GM18870 (cell line): ENCODE measurements at regions not wholly inside any gene's neighbourhood (a gene's known extent, or its start where the extent isn't known, plus 50 kb on each side); places are given as distances from the start of the nearest gene placed in this dataset.
A peak's percentile ranks its signal among the peaks of the same experiment; 100 is the strongest.
"Not testable (repeated sequence)": the region's sequence is repeated elsewhere in the genome, so short reads cannot be mapped to it uniquely, and the experiment has no call there.

ENCODE experiments used
- ATAC-seq: cut with Tn5 transposase; IDR thresholded peaks from one replicate; pipeline ENCODE4 v1.9.1; 2021; ENCODE audit warnings: moderate library complexity; ENCODE audit not compliant: unreplicated experiment

DNA sequence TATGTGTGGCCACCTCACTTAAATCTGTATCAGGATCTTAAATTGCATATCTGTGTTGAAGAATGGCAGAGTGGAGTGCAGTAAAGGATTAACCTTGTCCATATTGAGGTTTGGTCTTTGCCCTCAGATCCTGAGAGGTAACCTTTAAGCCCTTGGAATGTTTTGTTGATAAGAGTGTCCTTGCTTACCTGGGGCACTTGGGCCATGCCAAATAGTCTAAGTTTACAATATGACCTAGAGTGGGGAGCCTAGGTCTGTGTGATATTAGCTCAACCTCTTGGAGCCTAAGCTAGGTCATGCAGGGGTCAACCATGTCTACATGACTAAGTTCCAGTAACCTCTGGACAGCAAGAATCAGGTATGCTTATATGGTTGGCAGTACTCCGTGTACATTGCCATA lies 792.5 kb downstream of the DIAPH3 start:
- ATAC-seq = no peak

DNA sequence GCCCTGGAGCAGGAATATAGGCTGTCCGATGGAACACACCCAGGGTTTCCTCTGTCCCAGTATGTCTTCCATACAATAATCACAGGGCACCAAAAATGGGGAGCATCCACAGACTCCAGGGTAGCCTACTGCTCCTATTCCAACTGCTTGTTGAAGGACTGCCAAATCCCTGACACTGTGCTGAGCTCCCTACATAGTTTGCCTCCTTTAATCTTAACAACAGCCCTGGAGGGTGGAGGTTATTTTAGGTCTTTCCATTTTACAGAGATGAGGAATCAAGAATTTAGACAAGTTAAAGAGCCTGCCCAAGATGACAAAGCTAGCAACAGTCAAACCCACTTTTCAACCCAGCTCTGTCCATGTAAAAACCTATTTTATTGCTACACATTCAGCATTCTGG lies 790.4 kb downstream of the DIAPH3 start:
- ATAC-seq = no peak

DNA sequence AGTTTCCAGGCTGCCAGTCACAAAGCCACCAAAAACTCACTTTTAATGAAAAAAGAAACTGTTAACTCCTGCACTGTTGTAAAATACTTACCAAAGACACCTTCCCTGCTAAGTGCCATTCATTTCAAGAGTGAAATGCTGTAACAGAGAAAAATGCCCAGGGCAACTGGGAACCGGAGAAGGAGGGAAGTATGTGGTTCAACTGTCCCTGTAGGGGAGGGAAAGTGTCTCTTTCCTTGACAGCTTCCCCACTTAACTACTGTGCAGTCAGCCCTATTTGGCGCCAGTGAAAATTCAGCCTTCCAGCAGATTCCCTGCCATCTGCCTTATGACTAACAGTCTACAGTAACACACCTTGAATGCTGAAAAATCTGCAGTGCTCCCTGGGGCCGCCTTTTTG lies 789.0 kb downstream of the DIAPH3 start:
- ATAC-seq = no peak

DNA sequence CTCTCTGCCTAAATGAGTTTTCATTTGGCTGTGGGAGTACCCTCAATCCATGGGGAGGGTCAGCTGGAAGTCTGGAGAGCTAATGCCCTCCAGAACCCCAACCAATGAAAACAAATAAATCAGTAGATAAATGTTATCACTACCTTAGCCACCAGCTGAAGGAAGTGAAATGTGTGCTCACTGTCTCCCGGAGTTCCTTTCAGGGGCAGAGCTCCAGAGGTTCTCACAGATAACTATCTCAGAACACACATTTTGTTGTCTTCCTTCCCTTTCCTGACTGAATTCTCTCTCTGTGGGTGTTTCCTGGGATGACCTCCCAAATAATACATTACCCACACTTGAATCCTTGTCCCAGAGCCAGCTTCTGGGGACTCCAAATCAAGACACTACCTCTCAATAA lies 779.6 kb downstream of the DIAPH3 start:
- no peak for ATAC-seq

DNA sequence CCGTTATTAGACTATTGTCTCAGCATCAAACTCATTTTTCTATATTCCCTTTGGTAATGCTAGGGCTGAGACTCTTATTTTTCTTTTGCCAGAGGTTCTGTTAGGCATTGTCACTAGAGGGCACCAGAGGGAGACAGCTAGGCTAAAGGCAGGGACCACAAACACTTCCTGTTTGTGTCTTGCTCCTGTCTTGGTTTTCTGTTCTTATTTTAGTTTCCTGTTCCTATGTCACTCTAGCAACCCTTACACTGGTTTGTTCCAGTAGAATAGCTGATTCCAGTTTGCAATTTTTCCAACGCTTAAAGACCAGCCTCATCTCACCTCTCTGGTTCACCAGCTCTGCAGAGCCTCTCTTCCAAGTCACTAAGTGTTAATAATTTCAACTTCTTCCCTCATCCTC lies 772.0 kb downstream of the DIAPH3 start:
- peak; percentile 99 for ATAC-seq

DNA sequence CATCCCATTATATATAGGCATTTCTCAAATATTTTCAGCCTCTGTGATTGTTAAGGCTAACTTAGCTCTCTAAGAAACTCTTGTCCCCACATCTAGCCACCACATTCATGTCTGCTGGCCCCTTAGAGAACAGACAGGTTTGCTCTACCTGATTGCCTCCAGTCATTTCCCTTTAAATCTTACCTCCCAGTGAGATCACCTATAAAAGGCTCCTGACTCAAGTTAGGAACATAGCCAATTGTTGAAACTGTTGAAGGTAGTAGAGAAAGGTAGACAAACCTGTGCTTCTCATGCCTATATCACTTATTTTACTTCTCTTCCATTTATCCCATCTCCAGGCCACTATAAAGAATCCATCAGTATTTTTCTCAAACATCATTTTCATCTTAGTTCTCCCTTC lies 771.4 kb downstream of the DIAPH3 start:
- no peak for ATAC-seq

DNA sequence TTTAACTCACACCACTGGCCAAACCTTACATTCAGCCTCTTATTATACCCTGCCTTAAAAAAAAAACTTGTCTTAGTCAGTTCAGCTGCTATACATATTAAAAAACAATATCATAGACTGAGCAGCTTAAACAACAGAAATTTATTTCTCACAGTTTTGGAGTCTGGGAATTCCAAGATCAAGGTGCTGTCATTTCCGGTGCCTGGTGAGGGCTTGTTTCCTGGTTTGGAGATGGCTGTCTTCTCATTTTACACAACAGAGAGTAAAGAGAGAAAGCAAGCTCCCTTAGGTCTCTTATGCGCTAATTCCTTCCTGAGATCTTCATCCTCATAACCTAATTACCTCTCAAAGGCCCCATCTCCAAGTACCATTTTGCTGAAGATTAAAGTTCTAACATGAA lies 769.2 kb downstream of the DIAPH3 start:
- no peak for ATAC-seq

DNA sequence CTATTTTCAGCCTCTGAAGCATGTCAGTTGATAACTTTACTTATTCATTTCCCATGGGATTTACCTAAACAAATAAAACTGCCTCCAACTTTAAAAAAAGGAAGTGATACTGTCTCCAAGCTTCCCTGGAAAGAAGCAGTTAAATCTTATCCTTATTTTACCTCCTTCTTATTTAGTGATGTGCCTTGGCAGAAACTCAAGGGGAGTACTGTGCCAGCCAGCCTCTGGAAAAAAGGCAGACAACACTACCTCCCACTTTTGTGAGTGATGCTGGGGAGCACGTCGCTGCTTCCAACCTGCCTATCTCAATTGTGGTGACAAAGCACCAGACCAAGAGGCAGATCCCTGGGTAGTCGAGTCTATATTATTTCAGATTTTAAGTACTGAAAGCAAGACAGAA lies 765.6 kb downstream of the DIAPH3 start:
- ATAC-seq = no peak

DNA sequence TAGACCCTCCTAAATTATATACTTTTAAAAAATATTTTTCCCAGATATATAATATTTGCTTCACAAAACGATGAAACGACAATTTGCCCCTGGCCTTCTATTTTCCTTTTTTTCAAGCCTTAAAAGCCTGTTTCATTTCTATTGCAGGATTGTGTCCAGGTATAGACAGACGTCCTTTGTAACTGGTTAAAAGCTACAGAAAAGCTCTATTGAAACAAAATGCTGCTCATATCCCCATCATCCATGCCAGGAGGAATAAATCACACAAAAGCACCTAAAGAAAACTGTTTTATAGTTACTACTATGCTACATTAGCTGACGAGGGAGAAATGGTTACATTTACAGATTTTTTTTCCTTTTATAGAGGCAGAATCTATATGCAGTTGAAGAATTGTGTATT lies 765.1 kb downstream of the DIAPH3 start:
- no peak for ATAC-seq

DNA sequence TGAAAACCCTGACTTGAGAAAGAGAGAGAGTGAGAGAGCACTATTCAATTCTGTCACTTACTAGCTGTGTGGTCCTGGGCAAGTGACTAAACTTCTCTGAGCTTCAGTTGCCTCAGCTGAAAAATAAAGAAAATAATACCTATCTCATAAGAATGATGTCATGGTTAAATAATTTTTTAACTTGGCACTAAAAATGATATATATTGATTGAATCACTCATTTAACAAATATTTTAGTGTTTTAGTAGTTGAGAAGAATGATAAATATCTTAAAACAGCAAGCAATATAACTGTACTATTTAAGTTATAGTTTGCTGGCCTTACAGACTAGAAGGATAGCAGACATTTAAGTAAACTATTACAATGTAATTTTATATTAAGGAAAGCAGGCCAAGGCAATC lies 764.2 kb downstream of the DIAPH3 start:
- no peak for ATAC-seq

DNA sequence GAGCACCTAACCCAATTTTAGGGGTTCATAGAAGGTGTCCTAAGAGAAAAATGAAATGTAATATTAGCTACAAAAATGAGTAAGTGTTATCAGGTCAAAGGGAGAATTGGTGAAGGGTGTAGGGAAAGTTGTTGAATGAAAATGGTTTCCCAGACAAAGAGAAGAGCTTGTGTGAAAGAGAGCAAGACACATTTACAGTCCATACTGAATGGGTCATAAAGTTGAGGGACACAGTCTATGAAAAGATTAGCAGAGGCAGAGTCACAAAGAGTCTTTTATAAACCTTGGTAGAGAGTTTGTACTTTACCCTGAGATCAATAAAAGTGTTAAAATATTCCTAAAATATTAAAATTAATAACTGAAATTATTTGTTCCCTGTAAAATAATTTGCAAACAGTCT lies 759.4 kb downstream of the DIAPH3 start:
- no peak for ATAC-seq

DNA sequence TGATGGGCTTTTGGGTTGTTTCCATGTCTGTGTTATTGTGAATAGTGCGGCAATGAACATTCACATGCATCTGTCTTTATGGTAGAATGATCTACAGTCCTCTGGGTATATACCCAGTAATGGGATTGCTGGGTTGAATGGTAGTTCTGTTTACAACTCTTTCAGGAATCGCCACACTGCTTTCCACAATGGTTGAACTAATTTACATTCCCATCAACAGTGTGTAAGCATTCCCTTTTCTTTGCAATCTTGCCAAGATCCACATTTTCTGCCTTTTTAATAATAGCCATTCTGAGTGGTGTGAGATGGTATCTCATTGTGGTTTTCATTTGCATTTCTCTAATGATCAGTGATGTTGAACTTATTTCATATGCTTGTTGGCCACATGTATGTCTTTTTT lies 756.5 kb downstream of the DIAPH3 start:
- ATAC-seq = not testable (repeated sequence)

DNA sequence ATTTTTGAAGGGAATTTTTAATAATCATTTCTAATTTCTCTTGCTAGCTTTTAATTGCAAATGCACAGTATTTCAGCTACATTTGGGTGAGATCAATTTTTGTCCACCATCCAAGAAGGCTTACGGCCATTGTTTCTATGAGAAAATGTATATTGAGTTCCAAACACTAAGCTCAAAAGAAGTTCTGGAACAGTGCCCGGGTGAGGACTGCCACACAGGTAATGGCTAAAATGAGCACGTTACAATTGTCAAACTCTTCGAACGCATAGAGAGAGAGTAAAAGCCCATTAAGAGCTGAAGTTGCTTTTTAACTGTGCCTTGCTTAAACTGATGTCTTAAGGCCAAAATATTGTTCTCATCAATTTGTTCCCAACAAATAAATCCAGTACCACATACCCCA lies 755.0 kb downstream of the DIAPH3 start:
- no peak for ATAC-seq

DNA sequence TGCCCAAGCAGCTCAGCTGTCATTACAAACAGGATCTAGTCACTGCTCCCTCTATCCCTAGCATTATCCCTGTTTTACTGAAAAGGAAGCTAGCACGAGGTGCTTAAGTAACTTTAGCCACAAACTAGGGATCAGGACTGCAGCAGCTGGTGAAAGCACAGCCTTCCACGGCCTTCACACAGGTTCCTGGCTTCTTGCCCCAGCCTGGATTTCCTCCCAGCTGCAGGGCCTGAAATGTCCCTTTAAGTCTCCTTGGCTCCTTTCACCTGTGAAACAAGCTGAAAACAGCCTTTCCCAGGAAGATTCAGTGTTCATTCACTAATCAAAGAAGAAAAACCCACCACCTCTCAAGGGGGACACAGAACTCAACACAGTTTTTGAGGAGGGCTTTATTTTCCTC lies 754.5 kb downstream of the DIAPH3 start:
- ATAC-seq = no peak

DNA sequence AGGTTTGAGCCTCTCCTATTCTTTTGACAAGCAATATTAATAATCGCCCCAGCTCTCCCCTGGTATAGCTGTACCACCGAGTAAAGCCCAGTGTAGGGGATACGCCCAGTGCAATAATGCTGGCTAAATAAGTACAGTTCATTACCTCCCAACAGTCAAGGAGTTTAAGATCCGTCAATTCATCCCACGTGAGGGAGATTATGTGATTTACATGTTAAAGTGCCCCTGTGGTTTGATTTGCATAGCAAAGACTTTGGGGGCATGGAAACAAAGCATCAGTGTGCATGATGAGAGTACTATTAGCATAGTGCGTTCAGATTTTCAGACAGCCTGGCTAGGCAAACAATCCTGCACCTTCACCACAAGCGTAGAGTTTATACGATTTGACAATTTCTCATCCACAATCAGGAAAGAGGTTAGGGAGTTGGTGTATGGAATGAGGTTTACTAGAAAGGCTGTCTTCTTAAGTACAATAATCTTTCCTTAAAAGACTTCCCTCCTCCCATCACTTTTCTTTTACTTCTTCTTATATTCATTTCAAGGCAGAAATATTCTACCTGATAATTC lies 754.0 kb downstream of the DIAPH3 start:
- no peak for ATAC-seq

DNA sequence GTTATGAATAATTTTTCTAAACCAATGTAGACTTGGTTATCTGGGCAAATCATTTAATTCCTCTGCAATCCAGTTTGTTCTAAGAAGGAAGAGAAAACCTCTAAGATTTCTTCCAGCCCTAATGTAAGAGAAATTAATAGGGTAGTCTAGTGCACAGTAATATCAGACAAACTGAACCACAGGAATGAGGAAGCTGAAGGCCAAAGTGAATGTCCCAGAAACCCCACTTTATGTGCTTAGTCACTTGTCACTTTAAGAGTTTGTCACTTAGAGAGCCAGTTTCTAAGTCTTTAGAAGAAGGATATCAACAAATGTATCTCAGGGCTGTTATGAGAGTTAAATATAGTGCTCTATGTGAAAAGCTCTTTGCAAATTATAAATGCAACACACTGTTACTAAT lies 750.6 kb downstream of the DIAPH3 start:
- peak; percentile 93 for ATAC-seq

DNA sequence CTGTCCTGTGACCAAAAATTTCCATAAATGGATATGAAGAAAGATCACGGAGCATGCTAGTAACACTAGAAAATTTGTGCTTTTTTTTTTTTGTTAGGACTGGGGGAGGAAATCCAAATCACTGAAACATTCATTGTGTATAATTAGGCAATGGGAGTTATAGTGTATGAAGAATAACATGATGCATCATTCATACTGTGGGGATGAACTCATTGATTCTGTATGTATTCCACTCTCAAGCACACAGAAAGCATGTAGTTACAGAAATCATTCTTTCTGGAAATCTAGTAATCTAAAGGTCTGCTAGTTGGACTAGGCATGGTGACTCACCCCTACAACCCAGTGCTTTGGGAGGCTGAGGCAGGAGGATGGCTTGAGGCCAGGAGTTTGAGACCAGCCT lies 749.7 kb downstream of the DIAPH3 start:
- ATAC-seq = no peak

DNA sequence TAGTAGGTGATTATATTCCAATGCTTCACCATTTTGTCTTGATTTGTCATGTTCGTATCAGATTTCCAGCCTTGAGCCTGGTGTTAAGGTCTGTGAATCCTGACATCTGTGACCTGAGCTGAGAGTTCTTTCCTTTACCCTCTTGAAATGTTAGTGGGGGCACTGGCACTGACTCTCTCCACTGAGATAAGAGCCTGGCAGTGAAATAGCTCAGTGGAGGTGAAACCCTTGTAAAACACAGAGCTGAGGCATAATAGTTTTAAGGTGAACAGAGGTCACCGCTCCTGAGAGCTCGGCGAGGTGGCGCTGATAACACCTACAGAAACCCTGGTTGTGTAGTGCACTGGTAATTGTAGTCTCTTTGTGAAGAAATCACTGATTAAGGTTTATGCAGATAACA lies 748.2 kb downstream of the DIAPH3 start:
- no peak for ATAC-seq

DNA sequence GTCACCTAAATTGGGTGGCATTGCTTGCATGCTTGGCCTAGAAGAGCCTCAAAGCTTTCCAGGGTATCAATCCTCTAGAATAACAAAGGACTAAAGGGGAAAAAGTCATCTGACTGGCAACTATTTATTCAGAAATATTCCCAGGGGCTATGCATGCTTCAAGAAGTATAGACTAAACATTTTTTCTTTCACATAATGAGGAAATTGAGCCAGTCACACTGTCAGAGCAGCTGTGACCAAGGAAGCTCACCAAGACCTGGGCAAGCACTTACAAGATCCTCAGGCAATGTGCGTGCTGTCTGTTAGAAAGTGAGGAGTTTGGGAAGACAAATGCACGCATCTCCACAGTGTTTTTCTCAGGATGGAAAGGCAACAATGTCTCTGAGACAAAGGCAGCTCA lies 747.2 kb downstream of the DIAPH3 start:
- no peak for ATAC-seq

DNA sequence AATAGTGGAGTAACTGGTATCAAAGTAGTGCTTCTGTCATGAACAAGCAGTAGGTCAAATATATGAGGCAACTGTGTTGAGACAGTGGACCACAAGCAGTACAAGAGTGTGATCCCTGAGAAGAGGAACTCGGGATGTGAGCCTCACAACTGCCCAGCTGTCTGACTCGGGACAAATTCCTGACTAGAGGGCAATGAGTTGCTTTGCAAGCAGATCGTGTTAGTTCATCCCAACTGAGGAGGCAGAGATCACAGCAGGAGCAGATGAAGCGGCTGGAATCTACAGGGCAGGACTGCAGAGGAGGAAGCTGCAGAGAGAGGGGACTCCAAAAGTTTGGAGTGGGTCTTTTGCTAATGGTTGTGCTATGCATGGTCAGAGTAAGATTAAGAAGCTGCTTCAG lies 741.1 kb downstream of the DIAPH3 start:
- ATAC-seq = no peak

DNA sequence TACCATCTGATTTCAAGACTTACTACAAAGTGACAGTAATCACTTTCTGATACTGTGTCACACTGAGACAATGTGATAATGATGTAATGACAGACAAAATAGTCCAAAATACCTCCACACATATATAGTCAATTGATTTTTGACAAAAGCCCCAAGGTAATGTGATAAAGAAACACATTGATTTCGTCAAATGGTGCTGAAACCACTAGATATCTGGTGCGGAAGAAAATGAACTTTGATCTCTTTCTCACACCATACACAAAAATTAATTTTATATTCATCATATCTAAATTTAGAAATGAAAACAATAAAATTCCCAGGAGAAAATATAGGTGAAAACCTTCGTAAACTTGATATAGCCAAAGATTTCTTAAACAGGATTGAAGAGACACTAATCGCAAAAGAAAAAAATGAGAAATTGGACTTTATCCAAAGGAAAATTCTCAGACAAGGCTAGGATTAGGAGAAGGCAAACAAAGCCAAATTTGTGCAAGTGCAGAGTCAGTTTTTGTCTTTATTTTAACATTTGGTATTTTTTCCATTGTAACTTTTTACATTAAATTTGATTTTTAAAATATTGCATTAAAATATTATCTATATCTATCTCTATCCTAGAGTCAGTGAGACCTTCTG lies 739.9 kb downstream of the DIAPH3 start:
- no peak for ATAC-seq

DNA sequence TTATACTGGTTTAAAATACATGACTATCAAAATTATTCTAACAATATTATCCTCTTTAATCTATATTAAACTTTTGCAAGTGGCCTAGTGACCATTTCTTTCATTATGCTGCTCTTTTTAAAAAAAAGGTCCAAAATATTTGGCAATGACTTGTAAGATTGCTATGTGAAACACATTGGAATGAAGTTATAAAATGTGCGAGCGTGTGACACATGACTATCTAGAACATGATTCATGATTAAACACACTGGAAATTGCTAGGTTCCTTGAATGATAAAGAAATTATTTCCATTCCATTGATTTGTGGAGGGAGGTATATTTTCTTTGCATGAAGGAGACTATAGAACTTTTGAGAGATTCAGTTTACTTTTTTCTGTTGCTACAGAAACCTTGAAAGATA lies 739.1 kb downstream of the DIAPH3 start:
- ATAC-seq = no peak

DNA sequence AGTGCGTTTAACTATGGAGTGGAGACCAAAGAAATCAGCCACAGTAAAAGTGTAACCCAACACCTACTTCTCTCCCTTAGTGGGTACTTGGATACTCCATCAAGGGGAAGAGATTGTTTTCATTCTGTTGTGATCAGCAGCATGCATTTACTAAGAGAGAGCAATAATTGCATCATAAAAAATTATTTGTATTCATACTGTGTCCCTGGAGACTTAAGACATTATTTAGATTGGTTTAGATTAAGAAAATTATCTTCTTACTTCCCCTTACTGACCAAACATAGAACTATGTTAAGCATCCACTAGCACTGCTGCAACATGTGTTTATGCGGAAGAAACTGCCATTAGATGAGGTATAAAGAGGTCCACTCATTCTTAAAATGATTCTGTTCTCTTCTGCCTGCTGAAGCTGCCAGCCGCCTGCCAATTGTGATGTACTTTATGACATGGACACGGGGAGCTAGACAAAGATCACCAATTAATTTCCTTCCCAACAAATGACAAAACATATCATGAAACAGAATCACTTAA lies 738.5 kb downstream of the DIAPH3 start:
- no peak for ATAC-seq
